CD14-positive monocyte (primary cell): ENCODE measurements at regions not wholly inside any gene's neighbourhood (a gene's known extent, or its start where the extent isn't known, plus 50 kb on each side); places are given as distances from the start of the nearest gene placed in this dataset.

Experiments used
- DNase-seq, 3 donors: peaks; one replicate each; pipeline ENCODE4 v3.0.0-alpha.2; 2011 to 2022
- H2AFZ ChIP-seq: 2 replicates; pipeline ENCODE4 v1.6.0; 2012; ENCODE audit warnings: mild to moderate bottlenecking, low read depth, low read length, inconsistent platforms; ENCODE audit not compliant: insufficient read depth, poor library complexity, severe bottlenecking
- H3K27ac ChIP-seq, 2 donors: 1 replicate in 1 of 2; 2 replicates in 1 of 2; pipeline ENCODE4 v1.5.1; 2012 to 2013; ENCODE audit warnings: low read length in 2 of 2, control low read depth in 1 of 2, inconsistent platforms in 1 of 2, low read depth in 1 of 2, mild to moderate bottlenecking in 1 of 2
- H3K27me3 ChIP-seq, 2 donors: one replicate each; pipeline versions ENCODE4 v1.6.0 to v1.6.1; 2011 to 2013; ENCODE audit warnings: low read length in 2 of 2; ENCODE audit not compliant: control insufficient read depth in 2 of 2, insufficient read depth in 2 of 2
- H3K36me3 ChIP-seq, 2 donors: replicated peaks in 1 of 2; 1 replicate in 1 of 2; 2 replicates in 1 of 2; pipeline versions ENCODE4 v1.5.1 to v1.6.1; 2012 to 2013; ENCODE audit warnings: low read length in 2 of 2, control low read depth in 1 of 2, inconsistent platforms in 1 of 2, mild to moderate bottlenecking in 1 of 2; ENCODE audit not compliant: insufficient read depth in 2 of 2, control insufficient read depth in 1 of 2
- H3K4me1 ChIP-seq, 2 donors: 1 replicate in 1 of 2; 2 replicates in 1 of 2; pipeline versions ENCODE4 v1.5.1 to v1.6.1; 2012 to 2013; ENCODE audit warnings: low read length in 2 of 2, control low read depth in 1 of 2, inconsistent platforms in 1 of 2, mild to moderate bottlenecking in 1 of 2, moderate library complexity in 1 of 2; ENCODE audit not compliant: insufficient read depth in 2 of 2, control insufficient read depth in 1 of 2
- H3K4me2 ChIP-seq: replicated peaks from 2 replicates; pipeline ENCODE3; 2012; ENCODE audit warnings: low read length, moderate library complexity, mild to moderate bottlenecking; ENCODE audit not compliant: poor library complexity, severe bottlenecking; ENCODE audit errors: extremely low read depth
- H3K4me3 ChIP-seq, 3 experiments: fragments of 200-600 bp in 1 of 3; sonication (generic) in 1 of 3; replicated peaks in 1 of 3; 1 replicate in 2 of 3; 2 replicates in 1 of 3; pipeline ENCODE4 v1.5.1; 2011 to 2013; ENCODE audit warnings: low read length in 3 of 3, mild to moderate bottlenecking in 3 of 3, control low read depth in 2 of 3, low read depth in 2 of 3, inconsistent platforms in 1 of 3, moderate library complexity in 1 of 3
- H3K79me2 ChIP-seq: 2 replicates; pipeline ENCODE4 v1.6.0; 2012; ENCODE audit warnings: mild to moderate bottlenecking, control low read depth, inconsistent platforms, low read length, moderate library complexity; ENCODE audit not compliant: insufficient read depth
- H3K9ac ChIP-seq: 2 replicates; pipeline ENCODE4 v1.6.0; 2017; ENCODE audit warnings: low read length, mild to moderate bottlenecking; ENCODE audit not compliant: insufficient read depth, poor library complexity, severe bottlenecking
- H3K9me3 ChIP-seq, 2 donors: replicated peaks in 1 of 2; 1 replicate in 1 of 2; 2 replicates in 1 of 2; pipeline versions ENCODE4 v1.5.1 to v1.6.1; 2012 to 2013; ENCODE audit warnings: low read length in 2 of 2, control low read depth in 1 of 2; ENCODE audit not compliant: control insufficient read depth in 1 of 2, insufficient read depth in 1 of 2
- H4K20me1 ChIP-seq: 2 replicates; pipeline ENCODE4 v1.6.0; 2012; ENCODE audit warnings: mild to moderate bottlenecking, low read length, control low read depth, moderate library complexity; ENCODE audit not compliant: insufficient read depth
- H3K27ac Mint-ChIP-seq, 7 donors: one replicate each; pipeline ENCODE4 v1.8.0; 2020; ENCODE audit warnings: mild to moderate bottlenecking in 7 of 7, mixed read lengths in 7 of 7, moderate library complexity in 6 of 7, inconsistent platforms in 2 of 7
- H3K27me3 Mint-ChIP-seq, 3 donors: one replicate each; pipeline ENCODE4 v1.8.0; 2021 to 2022; ENCODE audit warnings: low read depth in 3 of 3, mild to moderate bottlenecking in 3 of 3, mixed read lengths in 3 of 3, moderate library complexity in 3 of 3, inconsistent platforms in 1 of 3
- H3K36me3 Mint-ChIP-seq, 2 donors: one replicate each; pipeline ENCODE4 v1.8.0; 2020; ENCODE audit warnings: mixed read lengths in 2 of 2, inconsistent platforms in 1 of 2, mild to moderate bottlenecking in 1 of 2
- H3K4me1 Mint-ChIP-seq: one replicate; pipeline ENCODE4 v1.8.0; 2020; ENCODE audit warnings: mild to moderate bottlenecking, mixed read lengths
- H3K4me3 Mint-ChIP-seq, 2 donors: one replicate each; pipeline ENCODE4 v1.8.0; 2020; ENCODE audit warnings: mild to moderate bottlenecking in 2 of 2, mixed read lengths in 2 of 2, moderate library complexity in 1 of 2
- H3K9me3 Mint-ChIP-seq, 7 donors: one replicate each; pipeline ENCODE4 v1.8.0; 2020 to 2022; ENCODE audit warnings: mixed read lengths in 7 of 7, mild to moderate bottlenecking in 6 of 7, moderate library complexity in 6 of 7, inconsistent platforms in 2 of 7
- CTCF ChIP-seq: fragments of 200-600 bp; IDR thresholded peaks from one replicate; pipeline ENCODE4 v1.8.0; 2022; ENCODE audit warnings: antibody characterized with exemption, mild to moderate bottlenecking
- WGBS: methylation state at CpG from one replicate; pipeline ENCODE4 v1.1.5; 2013; ENCODE audit warnings: missing lambda C conversion rate; ENCODE audit not compliant: insufficient coverage; 5-methylcytosine and 5-hydroxymethylcytosine counted together
- intact Hi-C, 2 donors: fragments of 100-400 bp; cut with micrococcal nuclease; formaldehyde crosslinking; loops; one replicate each; pipeline versions ENCODE4 v1.15.0 to v1.15.1; 2023

- Histone ChIP-seq H3K27me3 (no peaks in the 10 kb centered on the region), H3K4me2 (no peak overlapping the region), H3K79me2 (no peaks in the 10 kb centered on the region), H3K4me3 (no peak overlapping the region), H4K20me1 (no peaks in the 10 kb centered on the region), H3K9ac (no peak overlapping the region), H3K36me3 (no peaks in the 10 kb centered on the region), H3K27ac (no peak overlapping the region), H3K9me3 (no peaks in the 10 kb centered on the region), H2AFZ (no peak overlapping the region), H3K4me1 (no peaks in the 10 kb centered on the region)
- Mint-ChIP-seq H3K27me3 (peaks cover 0 to 6% (median 0%) of the 10 kb centered on the region in 3 donors), H3K9me3 (peaks cover 1 to 8% (median 4%) of the 10 kb centered on the region in 7 donors), H3K4me3 (no peak overlapping the region), H3K27ac (no peak overlapping the region), H3K36me3 (no peaks in the 10 kb centered on the region), H3K4me1 (no peaks in the 10 kb centered on the region)
- TF ChIP-seq CTCF = no peak
- no CpG with 5 or more reads among the region's 3 CpGs for WGBS
- intact Hi-C loops = no loop called here
- DNase-seq = no peak
These were observed 581.1 kb downstream of the SPRY1 start for GRCh38 chr4:123977641-123978081.

DNA sequence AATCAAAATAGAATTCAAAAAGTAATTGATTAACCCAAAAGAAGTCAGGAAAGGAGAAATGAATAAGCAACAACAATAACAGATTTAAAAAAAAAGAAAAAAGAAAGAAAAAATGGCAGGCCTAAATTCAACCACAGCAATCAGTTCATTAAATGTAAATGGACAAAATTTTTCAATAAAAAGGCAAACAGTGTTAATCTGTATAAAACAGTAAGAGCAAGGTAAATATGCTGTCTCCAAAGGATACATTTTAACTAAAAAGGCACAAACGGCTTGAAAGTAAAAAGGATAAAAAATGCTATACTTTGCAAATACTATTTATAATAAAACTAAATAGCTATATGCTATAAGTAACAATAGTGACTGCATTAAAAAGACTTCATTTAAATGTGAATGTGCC lies 582.0 kb downstream of the SPRY1 start:
- Mint-ChIP-seq H3K9me3 (peaks cover 0 to 8% (median 3%) of the 10 kb centered on the region in 7 donors), H3K4me3 (no peak overlapping the region), H3K4me1 (no peaks in the 10 kb centered on the region), H3K27me3 (peaks cover 0 to 6% (median 0%) of the 10 kb centered on the region in 3 donors), H3K27ac (no peak overlapping the region), H3K36me3 (no peaks in the 10 kb centered on the region)
- Histone ChIP-seq H4K20me1 (no peaks in the 10 kb centered on the region), H2AFZ (no peak overlapping the region), H3K79me2 (no peaks in the 10 kb centered on the region), H3K4me2 (no peak overlapping the region), H3K4me1 (no peaks in the 10 kb centered on the region), H3K4me3 (no peak overlapping the region), H3K9ac (no peak overlapping the region), H3K27ac (no peak overlapping the region), H3K27me3 (no peaks in the 10 kb centered on the region), H3K36me3 (no peaks in the 10 kb centered on the region), H3K9me3 (no peaks in the 10 kb centered on the region)
- DNase-seq = no peak
- no CpG with 5 or more reads among the region's 1 CpG for WGBS
- TF ChIP-seq CTCF = no peak
- intact Hi-C loops = no loop called here
